ELF-1 (cell line): ENCODE measurements at regions not wholly inside any gene's neighbourhood (a gene's known extent, or its start where the extent isn't known, plus 50 kb on each side); places are given as distances from the start of the nearest gene placed in this dataset.
A peak's percentile ranks its signal among the peaks of the same experiment; 100 is the strongest.
"Not testable (repeated sequence)": the region's sequence is repeated elsewhere in the genome, so short reads cannot be mapped to it uniquely, and the experiment has no call there.

Experiments used
- DNase-seq: peaks from one replicate; pipeline ENCODE4 v3.0.0-alpha.2; 2016; ENCODE audit warnings: low read depth, low spot score

DNA sequence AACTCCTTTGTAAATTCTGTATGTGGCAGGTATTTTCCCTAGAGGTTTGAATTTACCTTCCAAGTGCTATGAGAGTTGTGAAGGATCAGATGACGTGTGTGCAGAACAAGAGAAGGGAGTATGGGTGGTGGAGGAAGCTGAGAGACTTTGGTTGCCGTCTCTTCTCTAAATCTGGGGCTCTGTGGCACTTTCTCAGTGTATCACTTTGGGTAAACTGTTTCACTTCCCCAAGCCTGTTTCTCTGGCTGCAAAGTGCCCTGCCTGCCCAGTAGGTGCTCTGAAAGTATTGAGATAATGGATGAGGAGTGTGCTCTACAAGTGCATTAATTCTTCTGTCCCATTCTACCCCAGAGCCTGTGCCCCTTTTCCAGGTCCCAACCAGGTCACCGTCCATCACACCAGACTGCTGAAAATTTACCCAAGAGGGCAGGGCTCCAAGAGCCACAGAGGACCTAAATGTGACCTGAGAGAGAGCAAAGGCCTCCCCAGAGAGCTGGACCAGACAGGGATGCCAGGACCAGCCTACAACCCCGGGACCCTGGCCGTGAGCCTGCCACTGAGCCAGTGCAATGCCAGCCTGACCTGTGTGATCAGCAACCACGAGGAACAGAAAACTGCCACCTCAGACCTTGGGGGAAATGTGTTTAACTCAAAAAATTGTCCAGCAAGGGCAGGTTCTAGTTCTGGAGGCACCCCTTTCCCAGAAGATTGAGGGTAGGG, 131.6 kb upstream of the ETV3 start:
- no peak for DNase-seq

DNA sequence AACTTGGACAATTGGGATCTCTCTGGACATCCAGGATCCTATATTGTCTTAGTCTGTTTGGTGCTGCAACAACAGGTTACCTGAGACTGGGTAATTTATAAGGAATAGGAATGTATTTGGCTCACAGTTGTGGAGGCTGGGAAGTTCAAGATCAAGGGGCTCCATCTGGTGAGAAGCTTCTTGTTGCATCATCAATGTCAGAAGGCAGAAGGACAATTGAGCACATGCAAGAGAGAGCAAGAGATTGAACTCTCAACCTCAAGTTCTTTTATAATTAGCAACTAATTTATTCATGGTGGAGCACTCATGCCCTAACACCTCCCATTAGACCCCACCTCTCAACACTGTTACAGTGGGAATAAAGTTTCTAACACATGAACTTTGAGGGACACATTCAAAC, 124.7 kb upstream of the ETV3 start:
- no peak for DNase-seq

DNA sequence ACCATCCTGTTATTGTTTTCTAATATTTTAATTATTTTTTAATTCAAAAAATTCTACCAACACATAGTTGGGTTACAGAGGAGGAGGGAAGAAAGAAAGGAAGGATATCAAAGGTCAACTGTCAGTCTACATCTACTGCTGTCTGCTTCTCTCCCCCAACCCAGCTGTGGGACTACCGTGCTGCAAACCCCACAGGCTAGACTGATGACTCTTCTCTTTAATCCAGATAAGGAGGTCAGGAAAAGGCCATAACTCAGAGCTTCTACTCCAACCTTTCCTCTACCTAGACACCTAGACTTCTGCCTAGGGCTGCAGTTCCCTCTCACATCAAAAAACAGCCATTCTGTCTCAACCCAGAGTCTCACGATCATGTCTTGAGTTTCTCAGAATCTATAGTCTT, 124.2 kb upstream of the ETV3 start:
- no peak for DNase-seq

DNA sequence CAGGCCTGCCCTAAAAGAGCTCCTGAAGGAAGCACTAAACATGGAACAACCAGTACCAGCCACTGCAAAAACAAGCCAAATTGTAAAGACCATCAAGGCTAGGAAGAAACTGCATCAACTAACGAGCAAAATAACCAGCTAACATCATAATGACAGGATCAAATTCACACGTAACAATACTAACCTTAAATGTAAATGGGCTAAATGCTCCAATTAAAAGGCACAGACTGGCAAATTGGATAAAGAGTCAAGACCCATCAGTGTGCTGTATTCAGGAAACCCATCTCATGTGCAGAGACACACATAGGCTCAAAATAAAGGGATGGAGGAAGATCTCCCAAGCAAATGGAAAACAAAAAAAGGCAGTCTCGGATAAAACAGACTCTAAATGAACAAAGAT, 117.7 kb upstream of the ETV3 start:
- DNase-seq = not testable (repeated sequence)

DNA sequence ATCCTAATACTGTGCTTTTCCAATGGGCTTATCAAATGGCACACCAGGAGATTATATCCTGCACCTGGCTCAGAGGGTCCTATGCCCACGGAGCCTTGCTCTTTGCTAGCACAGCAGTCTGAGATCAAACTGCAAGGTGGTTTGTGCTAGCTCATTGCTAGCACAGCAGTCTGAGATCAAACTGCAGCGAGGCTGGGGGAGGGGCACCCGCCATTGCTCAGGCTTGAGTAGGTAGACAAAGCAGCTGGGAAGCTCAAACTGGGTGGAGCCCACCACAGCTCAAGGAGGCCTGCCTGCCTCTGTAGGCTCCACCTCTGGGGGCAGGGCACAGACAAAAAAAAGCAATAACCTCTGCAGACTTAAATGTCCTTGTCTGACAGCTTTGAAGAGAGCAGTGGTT, 116.0 kb upstream of the ETV3 start:
- DNase-seq = not testable (repeated sequence)

DNA sequence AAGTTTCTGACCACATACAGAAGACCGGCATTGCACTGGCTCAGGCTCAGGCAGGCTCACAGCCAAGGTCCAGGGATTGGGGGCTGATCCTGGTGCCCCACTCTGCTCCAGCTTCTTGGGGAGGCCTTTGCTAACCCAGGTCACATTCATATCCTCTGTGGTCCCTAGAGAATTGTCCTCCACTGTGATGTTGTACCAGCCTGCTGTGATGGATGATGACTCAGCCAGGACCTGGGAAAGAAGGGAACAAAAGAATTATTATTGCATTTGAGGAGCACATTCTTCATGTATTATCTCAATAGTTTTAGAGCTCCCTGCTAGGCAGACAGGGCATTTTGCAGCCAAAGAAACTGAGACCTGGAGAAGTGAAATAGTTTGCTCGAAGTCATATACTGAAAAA, 114.3 kb upstream of the ETV3 start:
- no peak for DNase-seq

DNA sequence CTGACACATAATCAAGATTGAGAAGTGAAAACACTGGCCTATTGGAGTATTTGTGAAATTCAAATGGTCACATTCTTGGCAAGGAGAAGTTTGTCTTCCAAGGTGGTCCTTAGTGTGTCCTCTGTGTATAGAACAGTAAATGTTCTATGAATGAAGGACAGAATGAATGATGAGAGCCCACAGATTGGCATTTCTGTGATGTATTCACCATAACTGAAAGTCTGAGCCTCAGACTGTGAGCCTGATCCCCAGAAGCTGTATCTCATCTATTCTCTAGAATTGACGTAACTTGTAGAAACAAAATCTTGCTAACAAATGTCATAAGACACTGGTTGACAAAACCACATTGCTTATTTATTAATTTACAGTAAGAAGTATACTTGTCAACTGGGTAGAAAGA, 111.5 kb upstream of the ETV3 start:
- DNase-seq = no peak

DNA sequence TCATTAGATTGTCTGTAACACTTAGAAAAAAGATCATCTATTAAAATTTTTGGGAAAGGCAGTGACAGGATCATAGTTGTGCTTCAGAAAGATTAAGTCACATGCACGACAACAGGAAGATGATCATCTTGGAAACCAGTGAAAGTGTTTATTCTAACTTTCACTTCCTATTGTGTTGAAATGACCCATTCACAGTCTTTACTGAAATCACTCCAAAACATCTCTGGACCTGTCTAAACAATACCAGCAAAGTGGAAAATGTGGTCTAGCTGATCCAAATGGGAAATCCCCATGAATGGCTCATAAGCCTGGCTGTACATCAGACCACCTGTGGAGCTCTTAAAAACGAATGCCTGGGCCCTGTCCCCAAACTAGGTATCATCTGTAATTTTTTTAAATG, 111.1 kb upstream of the ETV3 start:
- no peak for DNase-seq

DNA sequence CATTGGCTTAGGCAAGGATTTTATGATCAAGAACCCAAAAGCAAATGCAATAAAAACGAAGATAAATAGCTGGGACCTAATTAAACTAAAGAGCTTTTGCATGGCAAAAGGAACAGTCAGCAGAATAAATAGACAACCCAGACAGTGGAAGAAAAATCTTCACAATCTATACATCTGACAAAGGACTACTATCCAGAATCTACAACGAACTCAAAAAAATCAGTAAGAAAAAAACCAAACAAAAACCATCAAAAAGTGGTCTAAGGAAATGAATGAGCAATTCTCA, 109.5 kb upstream of the ETV3 start:
- DNase-seq = not testable (repeated sequence)

DNA sequence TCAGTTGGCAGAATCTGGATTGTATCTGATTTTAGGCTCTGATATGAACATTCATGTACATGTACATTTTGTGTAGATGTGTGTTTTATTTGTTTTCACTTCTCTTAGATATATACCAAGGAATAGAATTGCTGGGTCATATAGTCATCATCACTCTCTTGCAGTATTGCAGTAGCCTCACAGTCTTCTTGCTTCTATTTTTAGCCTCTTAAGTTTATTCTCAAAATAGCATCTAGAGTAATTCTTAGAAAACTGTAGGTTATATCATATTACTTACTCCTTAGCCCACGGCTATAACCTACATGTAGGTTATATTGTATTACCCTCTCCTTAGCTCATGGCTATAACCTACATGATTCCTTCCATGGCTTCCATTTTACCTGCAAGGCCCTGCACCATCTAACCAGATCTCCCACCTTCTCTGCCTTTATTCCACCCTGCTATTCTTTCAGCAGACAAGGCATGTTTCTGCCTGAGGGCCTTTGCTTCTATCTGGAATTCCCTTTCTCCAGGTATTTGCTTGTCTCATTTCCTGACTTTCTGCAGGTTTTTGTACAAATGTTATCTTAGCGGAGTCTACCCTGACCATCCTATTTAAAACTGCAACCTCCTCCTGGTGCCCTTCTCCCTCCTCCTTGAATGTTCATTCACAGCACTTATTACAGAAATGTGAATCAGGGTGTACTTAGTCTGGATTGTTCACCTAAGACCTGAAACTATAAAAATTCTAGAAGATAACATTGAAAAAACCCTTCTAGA, 109.0 kb upstream of the ETV3 start:
- DNase-seq = no peak

DNA sequence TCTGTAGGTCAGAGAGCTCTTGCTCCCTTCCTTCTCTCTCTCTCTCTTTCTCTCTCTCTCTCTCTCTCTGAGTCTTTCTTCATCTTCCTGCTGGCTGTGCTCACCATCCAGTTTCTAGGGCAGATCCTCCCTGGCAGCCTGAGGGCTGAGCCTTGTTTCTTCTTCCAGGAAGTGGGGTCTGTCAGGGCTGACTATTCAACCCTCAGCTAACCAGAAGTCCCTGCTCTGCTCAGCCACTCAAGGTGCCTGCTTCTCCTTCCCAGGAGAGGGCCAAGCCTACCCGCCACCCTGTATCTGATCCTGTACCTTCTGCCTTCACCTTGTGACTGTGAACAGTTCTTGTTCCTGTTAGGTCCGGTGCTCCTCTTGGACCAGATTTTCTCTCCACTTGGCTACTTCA, 107.6 kb upstream of the ETV3 start:
- DNase-seq = no peak

DNA sequence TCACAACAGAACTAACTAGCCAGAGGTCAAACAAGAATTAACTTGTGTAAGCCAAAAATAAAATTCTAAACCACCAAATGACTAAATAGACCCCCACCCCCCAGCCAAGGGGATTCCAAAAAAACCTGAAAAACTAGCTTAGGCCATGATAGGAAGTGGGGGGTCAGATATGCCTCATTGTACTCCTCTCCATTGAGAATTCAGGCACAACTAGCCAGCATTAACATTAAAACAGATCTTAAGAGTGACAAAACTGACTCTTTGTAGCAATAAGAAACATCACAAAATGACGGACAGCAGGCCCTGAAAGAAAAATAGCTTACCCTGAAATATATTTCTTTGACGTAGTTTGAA, 103.0 kb upstream of the ETV3 start:
- peak; percentile 45 for DNase-seq

DNA sequence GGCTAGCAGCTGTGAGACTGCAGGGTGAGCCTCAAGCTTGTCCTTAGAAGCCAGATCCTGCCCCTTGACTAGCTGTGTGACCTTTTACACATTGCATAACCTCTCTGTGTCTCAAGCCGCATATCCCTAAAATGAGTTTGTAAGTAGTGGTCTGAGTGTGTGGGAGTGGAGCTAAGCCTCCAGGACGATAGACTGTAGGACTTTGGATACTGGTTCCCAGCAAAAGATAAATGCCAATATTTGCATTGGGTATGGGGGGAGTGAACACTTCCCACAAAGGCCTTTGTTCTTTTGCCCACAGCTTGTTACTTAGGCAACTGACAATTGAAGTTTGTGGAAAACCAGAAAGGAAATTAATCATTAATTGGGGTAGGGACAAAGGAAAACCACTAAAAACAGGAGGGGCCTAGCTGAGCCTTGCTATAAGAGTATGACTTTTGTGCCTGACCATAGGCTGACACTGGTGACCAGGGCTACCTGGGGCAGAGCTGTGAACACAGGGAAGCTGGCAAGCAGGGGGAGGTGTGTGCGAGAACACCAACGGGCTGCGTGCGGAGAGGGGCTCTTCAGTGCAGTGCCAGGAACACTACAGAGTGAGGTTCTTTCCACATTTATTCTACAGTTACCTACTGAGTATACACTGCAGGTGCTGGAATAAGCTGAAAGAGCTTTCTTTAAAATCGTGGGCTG, 102.4 kb upstream of the ETV3 start:
- no peak for DNase-seq

DNA sequence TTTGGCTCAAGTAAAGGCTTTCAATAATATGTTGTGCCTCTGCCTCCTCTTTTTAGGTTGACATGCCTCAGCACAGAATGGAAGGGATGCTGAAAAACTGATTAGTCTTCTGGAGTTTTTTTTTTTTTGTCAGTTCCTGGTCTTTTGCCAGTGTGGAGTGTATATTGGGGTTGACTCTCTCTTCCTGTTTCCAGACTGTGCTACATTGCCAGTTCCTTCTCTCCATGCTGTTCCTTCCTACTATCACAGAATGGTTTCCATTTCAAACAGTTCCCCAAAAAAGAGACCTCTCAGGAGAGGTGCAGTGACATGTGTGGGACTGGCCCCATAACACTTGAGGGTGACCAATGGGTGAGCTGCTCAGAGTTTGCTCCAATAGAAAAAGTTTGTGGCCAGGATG, 101.7 kb upstream of the ETV3 start:
- DNase-seq = no peak

DNA sequence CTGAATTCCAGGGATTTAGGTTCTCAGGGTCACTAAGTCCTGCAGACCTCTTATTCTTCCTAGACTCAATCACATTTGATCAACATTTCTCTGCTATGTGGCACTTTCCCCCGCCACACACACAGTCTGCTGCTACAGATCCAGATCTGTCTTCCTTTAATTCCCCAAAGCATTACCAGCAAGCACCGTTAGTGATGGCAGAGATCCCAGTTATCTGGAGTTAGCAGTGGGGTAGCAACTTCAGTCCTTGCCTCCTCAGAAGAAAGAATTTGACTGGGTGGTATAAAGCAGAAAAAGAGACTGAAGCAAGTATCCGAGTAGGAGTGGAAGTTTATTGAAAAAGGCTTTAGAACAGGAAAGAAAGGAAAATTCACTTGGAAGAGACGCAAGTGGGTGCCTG, 100.4 kb upstream of the ETV3 start:
- no peak for DNase-seq

DNA sequence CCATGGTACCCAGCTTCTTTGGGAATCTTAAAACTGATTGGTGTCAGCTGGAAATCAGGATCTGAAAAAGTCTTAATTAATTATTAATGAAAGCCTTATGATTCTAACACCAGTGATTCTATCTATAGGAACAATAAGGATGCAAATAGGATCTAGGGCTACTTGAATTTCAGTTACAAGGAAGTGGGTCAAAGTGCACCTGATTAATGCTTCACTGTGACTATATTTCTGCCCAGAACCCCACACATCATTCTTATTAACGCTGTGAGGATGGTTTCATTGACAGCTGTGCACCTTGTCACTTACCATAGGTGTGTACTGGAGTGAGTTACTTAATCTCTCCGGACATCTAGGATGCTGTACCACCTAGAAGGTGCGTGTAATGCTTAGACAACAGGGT, 99.8 kb upstream of the ETV3 start:
- DNase-seq = no peak

DNA sequence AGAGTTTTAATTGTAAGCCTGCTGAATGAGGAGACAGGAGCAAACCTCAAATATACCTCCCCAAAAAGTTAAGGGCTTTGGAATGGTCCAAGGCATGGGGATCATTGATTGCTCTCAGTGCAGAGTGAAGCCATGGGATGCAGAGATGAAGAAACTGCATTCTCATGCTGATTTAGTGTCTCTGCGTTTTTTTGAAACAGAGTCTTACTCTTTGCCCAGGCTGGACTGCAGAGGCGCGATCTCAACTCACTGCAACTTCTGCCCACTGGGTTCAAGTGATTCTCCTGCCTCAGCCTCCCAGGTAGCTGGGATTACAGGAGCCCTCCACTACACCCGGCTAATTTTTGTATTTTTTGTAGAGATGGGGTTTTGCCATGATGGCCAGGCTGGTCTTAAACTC, 99.3 kb upstream of the ETV3 start:
- no peak for DNase-seq

DNA sequence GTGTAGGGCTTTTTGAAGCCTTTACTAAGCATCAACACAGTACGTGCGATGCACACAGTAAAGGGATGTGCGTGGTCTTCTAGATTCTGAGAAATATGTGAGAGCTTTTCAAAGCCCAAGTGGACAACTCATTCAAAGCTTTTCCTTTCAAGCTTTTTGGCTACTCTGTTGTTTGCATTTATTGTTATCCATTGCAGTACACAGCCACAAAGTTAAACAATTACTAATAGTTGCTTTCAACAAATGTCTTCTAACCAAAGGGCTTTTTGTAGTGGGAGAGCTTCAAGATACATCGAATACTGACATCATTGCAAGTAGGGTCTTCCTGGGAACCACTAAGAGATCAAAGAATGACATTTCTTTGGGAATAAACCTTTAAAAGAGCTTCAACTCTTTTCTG, 97.9 kb upstream of the ETV3 start:
- no peak for DNase-seq

DNA sequence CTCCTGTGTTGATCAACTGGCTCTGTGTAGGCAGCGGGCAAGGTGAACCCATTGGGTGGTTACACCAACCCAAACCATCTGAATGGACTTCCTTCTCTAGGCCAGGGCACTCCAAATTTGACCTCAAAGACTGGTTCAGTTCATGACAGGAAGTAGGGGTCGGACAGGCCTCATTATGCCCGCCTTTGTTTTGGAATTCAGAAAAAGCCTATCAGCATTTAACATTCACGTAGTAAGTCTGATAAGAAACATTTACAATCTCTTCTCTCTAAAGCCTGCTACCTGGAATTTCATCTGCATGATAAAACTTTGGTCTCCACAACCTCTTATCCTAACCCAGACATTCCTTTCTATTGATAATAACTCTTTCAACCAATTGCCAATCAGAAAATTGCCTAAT, 97.1 kb upstream of the ETV3 start:
- no peak for DNase-seq

DNA sequence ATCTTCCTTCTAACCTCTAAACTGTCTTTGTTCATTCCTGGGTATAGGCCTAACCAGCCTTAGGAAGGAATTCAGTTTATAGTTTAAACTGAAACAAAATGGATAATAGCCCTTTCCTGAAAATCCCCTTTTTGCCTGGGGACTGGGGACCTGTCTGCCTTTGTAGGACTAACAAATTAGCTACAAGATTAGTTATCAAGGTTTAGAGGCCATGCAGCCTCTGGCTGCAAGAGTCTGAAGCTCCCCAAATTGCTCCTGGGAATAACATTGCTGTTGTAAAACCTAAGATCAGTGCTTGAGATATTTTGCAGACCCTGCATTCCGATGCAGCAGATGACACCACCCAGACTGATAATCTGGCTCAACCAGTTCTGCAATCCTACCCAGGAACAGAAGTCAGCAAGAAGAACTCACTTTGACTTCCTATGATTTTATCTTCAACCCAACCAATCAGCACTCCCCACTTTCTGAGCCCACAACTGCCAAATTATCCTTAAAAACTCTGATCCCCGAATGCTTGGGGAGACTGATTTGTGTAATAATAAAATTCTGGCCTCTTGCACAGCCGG, 96.6 kb upstream of the ETV3 start:
- peak; percentile 94 for DNase-seq

DNA sequence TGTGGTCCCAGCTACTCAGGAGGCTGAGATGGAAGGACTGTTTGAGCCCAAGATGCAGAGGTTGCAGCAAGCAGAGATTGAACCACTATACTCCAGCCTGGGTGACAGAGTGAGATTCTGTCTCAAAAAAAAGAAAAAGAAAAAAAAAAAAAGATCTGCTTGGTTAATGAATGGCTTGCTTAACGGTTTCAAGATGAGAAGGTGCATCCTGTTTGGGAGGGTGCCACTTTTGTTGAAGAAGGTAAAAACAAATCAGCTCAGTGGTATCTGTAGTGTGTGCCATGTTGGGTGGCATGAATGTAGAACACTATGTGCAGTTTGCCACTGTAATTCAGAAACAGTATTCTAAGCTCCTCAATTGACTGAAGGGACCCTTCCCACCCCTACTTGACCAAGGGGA, 94.9 kb upstream of the ETV3 start:
- no peak for DNase-seq

DNA sequence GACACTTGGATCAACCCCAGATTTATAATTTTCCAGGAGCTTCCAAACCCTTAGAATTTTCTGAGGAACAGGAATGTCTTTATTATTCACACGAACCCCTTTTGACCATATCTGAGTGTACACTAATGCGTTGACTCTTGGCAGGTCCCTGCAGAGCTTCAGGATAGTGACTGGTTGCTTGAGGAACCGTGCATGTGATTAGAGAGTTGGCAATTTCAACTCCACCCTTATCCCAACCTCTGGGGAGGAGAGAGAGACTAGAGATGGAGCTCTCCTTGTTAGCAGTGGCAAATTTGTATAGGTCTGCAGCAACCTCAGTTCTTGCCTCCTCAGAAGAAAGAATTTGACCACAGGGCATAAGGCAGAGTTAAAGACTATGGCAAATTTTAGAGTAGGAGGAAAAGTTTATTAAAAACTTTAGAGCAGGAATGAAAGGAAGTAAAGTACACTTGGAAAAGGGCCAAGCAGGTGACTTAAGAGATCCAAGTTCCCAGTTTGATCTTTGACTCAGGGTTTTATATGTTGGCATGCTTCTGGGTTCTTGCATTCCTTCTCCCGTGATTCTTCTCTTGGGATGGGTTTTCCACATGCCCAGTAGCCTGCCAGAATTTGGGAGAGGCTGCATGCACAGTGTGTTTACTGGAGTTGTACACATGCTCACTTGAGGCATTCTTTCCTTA, 93.8 kb upstream of the ETV3 start:
- no peak for DNase-seq
